GM21737 (cell line): ENCODE measurements at regions not wholly inside any gene's neighbourhood (a gene's known extent, or its start where the extent isn't known, plus 50 kb on each side); places are given as distances from the start of the nearest gene placed in this dataset.
"Not testable (repeated sequence)": the region's sequence is repeated elsewhere in the genome, so short reads cannot be mapped to it uniquely, and the experiment has no call there.

ENCODE experiments used
- ATAC-seq: cut with Tn5 transposase; IDR thresholded peaks from one replicate; pipeline ENCODE4 v1.9.1; 2021; ENCODE audit warnings: mild to moderate bottlenecking, moderate library complexity; ENCODE audit not compliant: unreplicated experiment

- no peak for ATAC-seq
Measured at GRCh38 chr4:129842096-129842495, 746.1 kb downstream of the C4orf33 start.

- no peak for ATAC-seq
Measured at GRCh38 chr4:129852434-129852833, 756.5 kb downstream of the C4orf33 start.

- ATAC-seq, result not testable (repeated sequence)
Measured at GRCh38 chr4:129853685-129854467, 757.9 kb downstream of the C4orf33 start.

GRCh38 chr4:129862461-129862860 lies 766.5 kb downstream of the C4orf33 start:
- no peak for ATAC-seq

- ATAC-seq, result no peak
Measured at GRCh38 chr4:129863206-129863605, 767.3 kb downstream of the C4orf33 start.

GRCh38 chr4:129883996-129884395 lies 788.0 kb downstream of the C4orf33 start:
- no peak for ATAC-seq

- no peak for ATAC-seq
Measured at GRCh38 chr4:129897111-129897510, 801.2 kb downstream of the C4orf33 start.

GRCh38 chr4:129899849-129900248 lies 803.9 kb downstream of the C4orf33 start:
- no peak for ATAC-seq

GRCh38 chr4:129900430-129900953 lies 804.5 kb downstream of the C4orf33 start:
- ATAC-seq, result no peak

- ATAC-seq, result no peak
Measured at GRCh38 chr4:129901205-129901604, 805.3 kb downstream of the C4orf33 start.

GRCh38 chr4:129903861-129904260 lies 807.9 kb downstream of the C4orf33 start:
- ATAC-seq, result no peak

GRCh38 chr4:129905256-129905655 lies 809.3 kb downstream of the C4orf33 start:
- no peak for ATAC-seq

- ATAC-seq, result no peak
Measured at GRCh38 chr4:129908117-129908516, 812.2 kb downstream of the C4orf33 start.

GRCh38 chr4:129916991-129917390 lies 821.0 kb downstream of the C4orf33 start:
- no peak for ATAC-seq

GRCh38 chr4:129917651-129918050 lies 821.7 kb downstream of the C4orf33 start:
- no peak for ATAC-seq

- ATAC-seq, result no peak
Measured at GRCh38 chr4:129926936-129927335, 831.0 kb downstream of the C4orf33 start.

GRCh38 chr4:129929052-129929451 lies 833.1 kb downstream of the C4orf33 start:
- ATAC-seq, result no peak

GRCh38 chr4:129929984-129930383 lies 834.0 kb downstream of the C4orf33 start:
- no peak for ATAC-seq

GRCh38 chr4:129950217-129950616 lies 854.3 kb downstream of the C4orf33 start:
- ATAC-seq, result no peak

- ATAC-seq, result no peak
Measured at GRCh38 chr4:129966175-129966574, 870.2 kb downstream of the C4orf33 start.

- no peak for ATAC-seq
Measured at GRCh38 chr4:129968366-129968765, 872.4 kb downstream of the C4orf33 start.

- no peak for ATAC-seq
Measured at GRCh38 chr4:129968778-129969177, 872.8 kb downstream of the C4orf33 start.

GRCh38 chr4:129970801-129971200 lies 874.8 kb downstream of the C4orf33 start:
- ATAC-seq, result no peak
